ENCODE measurements at regions not wholly inside any gene's neighbourhood (a gene's known extent, or its start where the extent isn't known, plus 50 kb on each side); places are given as distances from the start of the nearest gene placed in this dataset.
"Not testable (repeated sequence)": the region's sequence is repeated elsewhere in the genome, so short reads cannot be mapped to it uniquely, and the experiment has no call there.

- no peak overlapping the region for H3K4me3 ChIP-seq (ENCODE audit: low read depth, low read length)
- DNase-seq (ENCODE audit: low read depth) (no peak), FAIRE-seq (no peak)
- no peaks in the 10 kb centered on the region for H3K36me3 ChIP-seq (ENCODE audit: control insufficient read depth, insufficient read depth, low read length)
- no peaks in the 10 kb centered on the region for H3K27me3 ChIP-seq (ENCODE audit: control insufficient read depth, insufficient read depth, low read length)
- TF ChIP-seq CTCF (IDR thresholded peaks at IDR 0.05; ENCODE audit: insufficient read depth, low read length, severe bottlenecking): no peak
Measured at GRCh38 chr5:111928511-111928910, 171.5 kb upstream of the NREP start.

DNA sequence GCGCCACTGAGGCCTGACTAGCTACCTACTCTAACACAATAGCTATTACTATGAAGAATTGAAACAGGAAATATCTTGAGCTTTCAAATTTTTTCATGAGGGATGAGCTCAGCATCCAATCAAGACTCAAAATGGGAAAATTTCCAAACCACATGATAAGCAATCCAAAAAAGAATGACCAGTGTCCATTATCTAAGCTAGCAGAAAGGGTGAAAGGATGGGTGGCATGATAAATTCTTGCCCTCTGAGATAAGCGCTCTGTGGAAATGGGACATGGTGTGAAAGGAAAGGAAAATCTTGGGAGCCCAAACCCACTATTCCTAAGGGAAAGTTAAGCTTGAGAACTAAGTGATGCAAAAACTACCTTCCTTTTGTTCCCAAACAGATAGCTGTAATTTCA, 170.2 kb upstream of the NREP start:
- FAIRE-seq: no peak
- no peak for TF ChIP-seq CTCF (IDR thresholded peaks at IDR 0.05; ENCODE audit: insufficient read depth, low read length, severe bottlenecking)

DNA sequence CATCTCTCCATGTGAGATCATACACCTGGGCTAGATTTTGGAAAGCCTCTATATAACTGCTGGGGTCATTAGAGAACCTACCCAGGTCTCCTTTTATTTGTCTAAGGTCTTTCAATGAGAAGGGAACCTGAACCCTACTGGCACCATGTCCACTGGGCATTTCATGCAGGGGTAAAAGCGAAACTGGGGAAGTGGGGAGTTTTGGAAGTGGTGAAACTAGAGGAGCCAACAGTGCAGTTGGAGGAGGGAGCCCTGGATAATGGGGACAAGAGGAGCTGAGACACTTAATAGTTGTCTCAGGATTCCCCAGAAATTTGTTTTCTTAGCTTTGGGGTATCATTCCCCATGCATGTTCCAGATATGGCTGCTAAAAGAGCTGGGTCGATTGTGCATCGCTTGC, 169.0 kb upstream of the NREP start:
- no peak for FAIRE-seq
- no peak for DNase-seq (ENCODE audit: low read depth)
- H3K4me3 ChIP-seq (ENCODE audit: low read depth, low read length): no peak overlapping the region
- no peaks in the 10 kb centered on the region for H3K36me3 ChIP-seq (ENCODE audit: control insufficient read depth, insufficient read depth, low read length)
- no peak for TF ChIP-seq CTCF (IDR thresholded peaks at IDR 0.05; ENCODE audit: insufficient read depth, low read length, severe bottlenecking)
- no peaks in the 10 kb centered on the region for H3K27me3 ChIP-seq (ENCODE audit: control insufficient read depth, insufficient read depth, low read length)

More for the DNA sequence above, 170.2 kb upstream of the NREP start:
- no peaks in the 10 kb centered on the region for H3K27me3 ChIP-seq (ENCODE audit: control insufficient read depth, insufficient read depth, low read length)
- H3K36me3 ChIP-seq (ENCODE audit: control insufficient read depth, insufficient read depth, low read length): no peaks in the 10 kb centered on the region
- DNase-seq (ENCODE audit: low read depth): no peak
- no peak overlapping the region for H3K4me3 ChIP-seq (ENCODE audit: low read depth, low read length)

GRCh38 chr5:111922344-111922743, 165.3 kb upstream of the NREP start:
- H3K36me3 ChIP-seq (ENCODE audit: control insufficient read depth, insufficient read depth, low read length): no peaks in the 10 kb centered on the region
- no peak for DNase-seq (ENCODE audit: low read depth)
- no peak for TF ChIP-seq CTCF (IDR thresholded peaks at IDR 0.05; ENCODE audit: insufficient read depth, low read length, severe bottlenecking)
- H3K27me3 ChIP-seq (ENCODE audit: control insufficient read depth, insufficient read depth, low read length): no peaks in the 10 kb centered on the region
- H3K4me3 ChIP-seq (ENCODE audit: low read depth, low read length): no peak overlapping the region
- no peak for FAIRE-seq

- not testable (repeated sequence) for FAIRE-seq; H3K27me3 ChIP-seq (ENCODE audit: control insufficient read depth, insufficient read depth, low read length); H3K4me3 ChIP-seq (ENCODE audit: low read depth, low read length); H3K36me3 ChIP-seq (ENCODE audit: control insufficient read depth, insufficient read depth, low read length); DNase-seq (ENCODE audit: low read depth)
Measured at GRCh38 chr5:111921691-111922090, 164.7 kb upstream of the NREP start.

- no peaks in the 10 kb centered on the region for H3K27me3 ChIP-seq (ENCODE audit: control insufficient read depth, insufficient read depth, low read length)
- no peaks in the 10 kb centered on the region for H3K36me3 ChIP-seq (ENCODE audit: control insufficient read depth, insufficient read depth, low read length)
- no peak for TF ChIP-seq CTCF (IDR thresholded peaks at IDR 0.05; ENCODE audit: insufficient read depth, low read length, severe bottlenecking)
- FAIRE-seq (no peak), DNase-seq (ENCODE audit: low read depth) (no peak)
- H3K4me3 ChIP-seq (ENCODE audit: low read depth, low read length): no peak overlapping the region
Measured at GRCh38 chr5:111914966-111915636, 158.1 kb upstream of the NREP start.
